NCI-H1930 (cell line): ENCODE measurements at regions not wholly inside any gene's neighbourhood (a gene's known extent, or its start where the extent isn't known, plus 50 kb on each side); places are given as distances from the start of the nearest gene placed in this dataset.
"Not testable (repeated sequence)": the region's sequence is repeated elsewhere in the genome, so short reads cannot be mapped to it uniquely, and the experiment has no call there.

ENCODE experiments used
- DNase-seq, 2 experiments: peaks; one replicate each; lab custom pipeline; 2025; lab: John Stamatoyannopoulos, UW

DNA sequence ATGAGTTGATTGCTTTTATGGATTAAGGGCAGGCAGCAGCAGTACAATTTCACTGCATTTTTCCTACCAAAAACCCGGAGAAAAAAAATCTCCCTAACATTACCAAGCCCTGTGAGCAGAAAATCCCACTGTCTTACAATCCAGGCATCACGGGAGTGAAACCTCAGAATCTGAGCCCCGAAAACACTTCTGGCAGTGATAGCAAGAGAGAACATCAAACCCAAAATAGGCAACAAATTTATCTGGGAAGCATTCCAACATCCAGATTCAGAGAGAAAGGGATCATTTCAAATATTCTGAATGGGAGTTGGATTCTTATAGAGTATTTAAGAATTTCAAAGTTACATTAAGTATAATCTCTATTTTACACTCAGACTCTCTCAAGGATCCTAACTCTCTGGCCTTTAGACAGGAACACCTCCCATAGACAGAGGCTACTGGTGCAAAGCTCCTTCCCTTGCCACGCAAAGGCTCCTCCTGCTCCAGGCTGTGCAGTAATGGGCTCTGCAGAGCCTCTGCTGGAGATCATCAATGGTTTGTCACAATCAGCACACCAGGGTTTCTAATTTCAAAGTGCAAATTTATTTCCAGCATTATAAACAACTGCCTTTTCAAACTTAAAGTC, 256.9 kb downstream of the PARM1 start:
- no peak for DNase-seq

DNA sequence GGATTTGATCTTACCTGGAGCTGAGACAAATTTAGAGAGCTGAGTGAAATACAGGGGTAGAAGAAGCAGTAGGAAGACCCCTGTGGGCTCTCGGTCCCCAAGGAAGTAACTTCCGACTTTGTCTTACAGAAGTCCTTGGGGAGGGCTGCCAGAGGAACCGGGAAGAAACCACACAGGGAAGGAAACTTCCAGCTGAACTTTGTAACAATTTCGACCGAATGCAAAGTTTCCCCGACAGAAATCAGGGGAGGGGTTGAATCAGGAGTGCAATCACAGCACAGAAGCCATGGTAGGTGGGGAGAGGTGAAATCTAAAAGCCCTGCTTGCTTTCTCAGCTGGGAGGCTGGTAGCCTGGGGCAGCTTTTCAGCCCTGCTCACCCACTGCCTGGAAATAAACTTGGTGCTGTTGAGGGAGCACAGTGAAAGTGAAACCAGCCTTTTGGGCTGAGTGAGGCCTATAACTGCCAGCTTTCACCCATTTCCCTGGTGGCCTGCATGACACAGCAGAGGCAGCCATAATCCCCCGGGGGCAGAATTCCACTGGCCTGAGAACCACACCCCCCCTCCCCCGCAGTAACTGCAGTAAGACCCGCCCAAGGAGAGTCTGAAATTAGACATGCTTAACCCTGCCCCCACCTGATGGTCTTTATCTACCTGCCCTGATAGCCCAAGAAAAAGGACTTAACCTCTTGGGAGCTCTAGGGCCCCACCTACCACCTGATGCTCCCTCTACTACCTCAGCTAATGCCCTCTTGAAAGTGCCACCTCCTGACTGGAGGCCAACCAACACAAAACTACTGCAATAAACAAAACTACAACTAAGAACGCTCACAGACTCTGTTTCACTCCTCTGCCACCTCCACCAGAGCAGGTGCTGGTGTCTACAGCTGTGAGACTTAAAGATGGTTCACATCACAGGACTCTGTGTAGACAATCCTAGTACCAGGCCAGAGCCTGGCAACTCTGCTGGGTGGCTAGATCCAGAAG, 248.2 kb downstream of the PARM1 start:
- DNase-seq: no peak

DNA sequence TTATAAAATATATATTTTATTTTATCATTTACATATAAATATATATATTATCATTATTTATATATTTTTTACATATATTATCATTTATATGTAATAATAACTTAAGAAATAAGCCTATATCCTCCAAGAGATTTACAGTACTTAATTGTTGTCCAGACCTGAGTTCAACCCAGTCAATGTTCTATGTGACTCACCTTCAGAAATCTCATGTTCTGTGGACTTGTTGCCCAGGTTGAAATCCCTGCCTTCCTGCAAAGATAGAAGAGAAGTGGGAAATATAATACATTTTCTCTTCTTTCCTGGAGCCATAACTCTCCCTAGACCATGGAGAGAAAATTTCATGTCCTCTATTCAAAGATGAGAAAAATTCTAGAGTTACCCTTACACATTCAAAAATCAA, 247.3 kb downstream of the PARM1 start:
- no peak for DNase-seq

- DNase-seq: no peak
Observed at GRCh38 chr4:75179510-75179909, 246.6 kb downstream of the PARM1 start.

DNA sequence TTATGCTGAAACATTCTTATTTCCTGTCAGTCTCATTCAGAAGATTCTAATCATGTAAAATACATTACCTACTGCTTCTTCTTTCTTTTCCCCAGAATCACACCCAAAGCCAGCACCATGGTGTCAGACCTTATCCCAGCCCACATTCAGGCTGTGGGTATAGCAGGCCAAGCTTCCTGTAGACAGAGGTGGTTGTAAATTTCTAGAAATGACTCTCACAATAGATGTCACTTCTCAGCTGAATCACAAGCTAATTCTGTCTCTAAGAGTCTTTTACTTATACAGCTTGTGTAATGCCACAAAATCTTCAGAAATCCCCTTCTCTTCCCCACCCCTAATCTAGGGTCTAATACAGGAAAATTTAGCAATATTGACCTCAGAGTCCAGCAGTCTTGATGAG, 239.6 kb downstream of the PARM1 start:
- DNase-seq: no peak

DNA sequence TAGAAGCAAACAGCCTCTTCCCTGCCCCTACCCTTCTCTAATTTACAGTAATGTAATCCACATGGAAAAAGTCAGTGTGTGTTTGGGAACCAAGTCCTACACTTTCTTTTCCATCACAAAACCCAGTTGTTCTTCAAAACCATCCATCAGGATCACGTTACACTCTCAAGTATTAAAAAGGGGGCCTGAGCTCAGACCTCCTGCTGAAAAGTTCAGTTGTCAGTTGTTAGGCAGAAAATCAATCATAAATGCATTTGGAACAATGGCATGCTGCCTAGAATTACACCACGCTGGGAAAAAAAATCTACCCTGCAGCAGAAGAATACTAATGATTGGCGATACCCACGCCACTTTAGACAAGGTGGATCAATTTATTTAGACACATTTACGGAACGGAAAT, 236.5 kb downstream of the PARM1 start:
- DNase-seq: no peak

GRCh38 chr4:75169020-75169419, 236.1 kb downstream of the PARM1 start:
- no peak for DNase-seq

GRCh38 chr4:75168548-75168947, 235.6 kb downstream of the PARM1 start:
- DNase-seq: no peak

GRCh38 chr4:75165100-75165499, 232.2 kb downstream of the PARM1 start:
- not testable (repeated sequence) for DNase-seq

- DNase-seq: no peak
Observed at GRCh38 chr4:75158451-75158850, 225.5 kb downstream of the PARM1 start.

- no peak for DNase-seq
Observed at GRCh38 chr4:75154994-75155393, 222.1 kb downstream of the PARM1 start.

GRCh38 chr4:75146223-75146622, 213.3 kb downstream of the PARM1 start:
- no peak for DNase-seq

DNA sequence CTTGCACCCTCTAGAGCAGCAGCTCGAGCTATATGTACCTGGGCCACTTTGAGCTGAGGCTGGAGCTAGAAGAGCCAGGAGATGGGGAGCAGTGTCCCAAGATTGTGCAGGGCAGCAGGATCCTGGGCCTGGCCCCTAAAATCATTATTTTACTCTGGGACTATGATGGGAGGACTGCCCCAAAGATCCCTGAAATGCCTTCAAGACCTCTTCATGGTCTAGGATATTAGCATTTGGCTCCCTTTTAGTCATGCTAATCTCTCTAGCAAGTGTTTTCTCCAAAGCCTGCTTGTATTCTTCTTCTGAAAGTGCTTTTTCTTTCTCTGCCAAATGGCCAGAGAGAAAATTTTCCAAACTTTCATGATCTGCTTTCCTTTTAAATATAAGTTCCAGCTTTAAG, 211.6 kb downstream of the PARM1 start:
- no peak for DNase-seq

GRCh38 chr4:75142850-75143249, 209.9 kb downstream of the PARM1 start:
- no peak for DNase-seq

GRCh38 chr4:75142382-75142781, 209.5 kb downstream of the PARM1 start:
- DNase-seq: no peak

- no peak for DNase-seq
Observed at GRCh38 chr4:75141162-75141561, 208.2 kb downstream of the PARM1 start.

DNA sequence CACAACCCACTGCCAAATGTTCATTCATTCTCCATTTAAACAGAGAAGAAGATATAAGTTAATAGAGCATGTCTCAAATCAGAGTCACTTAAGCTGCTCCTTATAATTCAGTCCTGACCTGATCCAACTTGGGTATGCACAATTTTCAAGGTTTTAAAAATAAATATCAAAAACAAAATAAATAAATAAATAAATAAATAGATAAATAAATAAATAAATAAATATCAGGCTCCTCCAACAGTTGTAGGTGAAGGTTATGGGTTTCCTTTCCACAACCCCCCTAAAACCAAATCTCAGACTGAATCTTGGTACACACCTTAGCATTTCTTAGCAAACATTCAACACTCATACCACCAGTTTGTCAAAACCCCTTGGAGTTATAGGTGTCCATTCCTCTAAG, 204.4 kb downstream of the PARM1 start:
- no peak for DNase-seq

DNA sequence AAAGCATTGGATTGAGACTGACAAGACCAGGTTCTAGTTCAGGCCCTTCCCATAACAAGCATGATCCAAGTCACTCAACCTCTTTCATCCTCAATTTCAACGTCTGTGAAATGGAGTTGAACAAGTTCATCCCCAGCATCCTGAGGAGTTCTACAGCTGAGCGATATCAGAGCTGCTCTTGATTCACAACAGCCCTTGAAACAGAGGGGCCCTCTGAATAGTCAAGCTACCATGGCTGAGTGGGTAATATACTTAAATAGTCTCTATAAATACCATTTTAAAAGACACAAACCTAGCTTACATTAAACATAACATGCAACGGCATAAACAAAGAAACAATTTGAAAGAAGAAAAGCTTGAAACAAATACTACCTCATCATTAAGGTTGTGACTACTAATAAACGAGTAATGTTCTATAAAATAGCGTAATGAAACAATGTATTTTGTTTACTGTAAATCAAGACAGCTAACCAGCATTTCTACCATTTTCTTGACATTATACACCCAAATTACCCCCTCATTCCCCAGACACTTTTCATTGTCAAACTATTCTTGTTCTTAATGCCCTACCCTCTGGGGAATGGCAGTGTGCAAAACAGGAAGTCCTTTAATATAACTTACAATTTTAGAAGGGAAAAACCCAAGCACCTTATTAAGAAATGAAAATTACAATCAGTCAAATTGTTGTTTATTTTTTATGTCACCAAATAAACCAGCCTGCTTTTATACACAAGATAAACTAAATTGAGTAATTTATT, 202.3 kb downstream of the PARM1 start:
- peak; percentile 8 to 30 for DNase-seq

GRCh38 chr4:75126870-75127269, 194.0 kb downstream of the PARM1 start:
- DNase-seq: not testable (repeated sequence)

DNA sequence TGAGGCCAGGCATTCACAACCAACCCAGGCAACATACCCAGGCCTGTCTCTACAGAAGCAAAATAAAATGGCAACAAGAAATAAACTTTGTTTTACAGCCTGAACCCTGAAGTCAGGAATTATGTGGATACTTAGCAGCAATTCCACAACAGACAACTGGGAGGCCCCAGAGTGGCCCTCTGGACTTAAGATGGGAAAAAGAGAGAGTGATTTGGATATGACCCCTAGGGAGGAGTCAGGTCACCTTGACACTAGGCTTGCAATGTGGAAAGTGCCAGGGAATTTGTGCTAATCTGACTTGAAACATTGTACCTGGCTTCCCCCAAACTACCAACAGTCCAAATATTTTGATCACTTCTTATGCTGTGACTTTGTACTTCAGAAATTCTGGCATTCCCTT, 193.1 kb downstream of the PARM1 start:
- no peak for DNase-seq

DNA sequence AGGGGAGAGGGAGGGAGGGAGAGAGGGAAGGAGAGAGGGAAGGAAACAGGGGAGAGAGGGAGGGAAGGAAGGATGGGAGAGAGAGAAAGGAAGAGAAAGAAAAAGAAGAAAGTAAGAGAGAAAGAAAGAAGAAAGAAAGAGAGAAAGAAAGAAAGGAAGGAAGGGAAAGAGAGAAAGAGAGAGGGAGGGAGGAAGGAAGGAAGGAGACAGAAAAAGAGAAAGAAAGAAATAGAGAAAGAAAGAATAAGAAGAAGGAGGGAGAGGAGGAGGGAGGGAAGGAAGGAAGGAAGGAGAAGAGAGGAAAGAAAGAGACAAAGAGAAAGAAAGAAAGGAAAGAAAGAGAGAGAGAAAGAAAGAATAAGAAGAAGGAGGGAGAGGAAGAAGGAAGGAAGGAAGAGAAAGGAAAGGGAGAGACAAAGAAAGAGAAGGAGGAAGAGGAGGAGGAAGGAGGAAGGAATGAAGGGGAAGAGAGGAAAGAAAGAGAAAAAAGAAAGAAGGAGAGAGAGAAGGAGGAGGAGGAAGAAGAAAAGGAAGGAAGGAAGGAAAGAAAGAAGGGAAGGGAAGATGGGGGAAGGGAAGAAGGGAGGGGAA, 189.6 kb downstream of the PARM1 start:
- DNase-seq: no peak

DNA sequence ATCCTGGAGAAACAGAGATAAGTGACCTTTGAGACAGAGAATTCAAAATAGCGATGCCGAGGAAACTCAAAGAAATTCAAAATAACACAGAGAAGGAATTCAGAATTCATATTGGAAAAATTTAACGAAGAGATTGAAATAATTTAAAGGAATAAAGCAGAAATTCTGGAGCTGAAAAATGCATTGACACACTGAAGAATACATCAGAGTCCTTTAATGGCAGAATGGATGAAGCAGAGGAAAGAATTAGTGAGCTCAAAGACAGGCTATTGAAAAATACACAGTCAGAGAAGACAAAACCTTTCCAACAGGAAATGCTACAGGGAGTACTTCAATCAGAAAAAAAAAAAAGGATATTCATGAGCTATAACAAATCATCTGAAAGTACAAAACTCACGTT, 185.8 kb downstream of the PARM1 start:
- DNase-seq: no peak
